GM21737 (cell line): ENCODE measurements at regions not wholly inside any gene's neighbourhood (a gene's known extent, or its start where the extent isn't known, plus 50 kb on each side); places are given as distances from the start of the nearest gene placed in this dataset.

Experiments
- ATAC-seq: cut with Tn5 transposase; IDR thresholded peaks from one replicate; pipeline ENCODE4 v1.9.1; 2021; ENCODE audit warnings: mild to moderate bottlenecking, moderate library complexity; ENCODE audit not compliant: unreplicated experiment

DNA sequence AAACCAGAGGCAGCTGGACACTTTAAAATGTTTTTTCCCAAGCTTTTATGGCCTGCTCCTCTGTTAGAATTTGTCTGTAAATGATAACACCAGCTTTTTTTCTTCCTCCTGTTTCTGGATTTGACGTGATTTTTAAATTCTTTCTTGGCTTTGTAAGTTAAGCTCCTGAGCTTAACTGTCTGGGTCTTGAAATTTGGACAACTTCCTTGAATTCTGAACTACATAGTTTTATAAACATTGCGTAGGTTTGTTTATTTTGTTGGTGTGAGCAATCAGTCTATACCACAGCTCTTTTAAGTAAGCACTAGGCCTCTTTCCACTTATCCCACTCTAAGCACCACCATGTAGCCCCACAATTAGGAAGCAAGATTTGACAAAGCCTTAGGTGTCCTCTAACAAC is 144.4 kb upstream of the GUCY1A1 start:
- no peak for ATAC-seq

GRCh38 chr4:155521382-155521781 is 144.6 kb upstream of the MAP9 start:
- ATAC-seq: no peak

GRCh38 chr4:155515444-155516075 is 138.8 kb upstream of the MAP9 start:
- no peak for ATAC-seq

DNA sequence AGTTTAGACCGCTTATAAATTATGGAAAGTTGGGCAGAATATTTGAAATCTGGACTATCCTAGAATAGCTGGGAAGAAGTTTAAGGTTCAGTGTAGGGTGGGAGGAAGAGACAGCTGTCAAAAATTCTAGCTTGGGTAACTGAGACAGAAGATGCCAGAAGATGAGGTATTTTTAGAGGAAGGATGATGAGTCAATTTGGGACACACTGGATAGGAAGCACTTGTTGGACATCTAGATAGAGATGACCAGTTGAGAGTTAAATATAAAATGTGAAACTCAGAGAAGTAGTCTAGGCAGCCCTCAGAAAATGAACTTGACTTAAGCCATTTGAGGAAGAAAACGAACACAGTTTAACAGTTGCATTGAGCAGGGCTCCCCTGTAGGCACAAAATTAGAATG is 137.9 kb upstream of the MAP9 start:
- ATAC-seq: no peak

- ATAC-seq: no peak
Observed at GRCh38 chr4:155512817-155513216, 136.1 kb upstream of the MAP9 start.

GRCh38 chr4:155512046-155512445 is 135.3 kb upstream of the MAP9 start:
- no peak for ATAC-seq

GRCh38 chr4:155510771-155511170 is 134.0 kb upstream of the MAP9 start:
- ATAC-seq: no peak

- no peak for ATAC-seq
Observed at GRCh38 chr4:155509555-155509954, 132.8 kb upstream of the MAP9 start.

GRCh38 chr4:155506745-155507144 is 130.0 kb upstream of the MAP9 start:
- no peak for ATAC-seq

- ATAC-seq: no peak
Observed at GRCh38 chr4:155505321-155505720, 128.6 kb upstream of the MAP9 start.

DNA sequence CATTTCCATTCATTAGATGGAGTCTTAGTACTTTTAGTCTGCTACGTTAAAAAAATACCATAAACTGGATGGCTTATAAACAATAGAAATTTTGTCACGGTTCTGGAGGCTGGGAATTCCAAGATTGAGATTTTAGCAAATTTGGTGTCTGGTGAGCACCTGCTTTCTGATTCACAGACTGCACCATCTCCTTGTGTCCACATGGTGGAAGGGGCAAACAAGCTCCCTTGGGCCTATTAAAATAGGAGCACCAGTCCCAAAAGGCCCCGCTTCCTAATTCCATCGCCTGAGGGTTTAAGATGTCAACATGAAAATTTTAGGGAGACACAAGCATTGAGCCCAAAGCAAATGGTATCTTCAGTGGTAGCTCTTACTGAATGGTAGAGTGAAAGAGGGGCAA is 120.5 kb upstream of the MAP9 start:
- ATAC-seq: no peak

- ATAC-seq: no peak
Observed at GRCh38 chr4:155496294-155496626, 119.5 kb upstream of the MAP9 start.

DNA sequence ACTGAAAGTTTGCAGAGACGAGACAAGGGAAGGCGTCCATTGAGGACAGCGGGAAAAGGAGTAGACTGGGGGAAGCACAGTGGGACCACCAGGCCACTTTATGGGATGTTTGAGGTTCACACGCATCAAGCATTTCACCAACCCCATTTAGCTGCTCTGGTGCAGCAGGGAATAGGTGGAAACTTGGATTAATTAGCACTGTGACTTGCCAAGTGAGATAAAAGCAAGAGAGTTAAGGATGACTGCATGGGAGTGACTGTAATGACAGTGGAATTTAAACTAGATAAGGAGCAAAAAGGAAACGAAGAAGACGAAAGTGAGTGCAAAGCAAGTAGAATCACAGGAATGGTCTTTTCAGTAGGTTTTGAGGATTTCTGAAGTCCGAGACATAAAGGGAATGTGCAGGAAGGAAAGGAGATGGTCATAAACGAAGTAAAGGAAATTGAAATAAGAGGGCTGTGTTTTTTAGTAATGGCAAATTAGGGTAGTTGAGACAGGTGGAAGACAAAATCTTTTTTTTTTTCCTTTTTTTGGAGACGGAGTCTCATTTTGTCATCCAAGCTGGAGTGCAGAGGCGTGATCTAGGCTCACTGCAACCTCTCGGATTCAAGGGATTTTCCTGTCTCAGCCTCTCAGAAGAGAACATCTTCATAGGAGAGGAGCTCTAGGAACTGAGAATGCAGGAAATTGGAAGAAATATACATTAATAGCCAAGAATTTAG is 119.0 kb upstream of the MAP9 start:
- no peak for ATAC-seq

DNA sequence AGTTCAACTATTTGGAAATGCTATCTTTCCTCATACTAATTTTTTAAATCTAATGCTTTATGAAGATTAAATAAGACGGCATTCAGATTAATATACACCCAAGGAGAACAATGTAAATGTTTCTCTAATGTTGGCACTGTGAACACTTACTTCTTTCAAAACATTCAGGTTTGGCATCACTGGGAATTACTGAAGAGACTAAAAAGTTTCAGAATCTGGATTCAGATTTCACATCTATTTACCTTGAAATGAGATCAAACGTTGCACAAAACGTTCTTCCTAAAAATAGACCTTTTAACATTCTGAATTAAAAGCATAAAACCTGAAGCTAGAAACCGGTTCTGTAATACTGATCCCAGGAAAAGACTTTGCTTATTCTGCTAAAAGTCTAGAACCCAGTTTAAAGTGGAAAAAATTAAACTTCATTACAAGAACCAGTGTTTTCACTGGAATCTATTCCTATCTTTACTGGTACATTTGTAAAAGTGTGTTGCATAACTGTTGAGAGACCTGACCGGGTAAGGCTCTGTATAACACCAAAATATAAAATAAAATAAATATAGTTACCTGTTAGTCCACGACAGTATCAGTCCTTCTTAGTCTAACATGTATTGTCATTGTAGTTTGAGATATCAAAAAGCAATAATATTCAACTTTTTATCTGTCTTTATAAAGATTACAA is 117.4 kb upstream of the MAP9 start:
- ATAC-seq: no peak

GRCh38 chr4:155491336-155492120 is 114.8 kb upstream of the MAP9 start:
- peak; percentile 95 for ATAC-seq

DNA sequence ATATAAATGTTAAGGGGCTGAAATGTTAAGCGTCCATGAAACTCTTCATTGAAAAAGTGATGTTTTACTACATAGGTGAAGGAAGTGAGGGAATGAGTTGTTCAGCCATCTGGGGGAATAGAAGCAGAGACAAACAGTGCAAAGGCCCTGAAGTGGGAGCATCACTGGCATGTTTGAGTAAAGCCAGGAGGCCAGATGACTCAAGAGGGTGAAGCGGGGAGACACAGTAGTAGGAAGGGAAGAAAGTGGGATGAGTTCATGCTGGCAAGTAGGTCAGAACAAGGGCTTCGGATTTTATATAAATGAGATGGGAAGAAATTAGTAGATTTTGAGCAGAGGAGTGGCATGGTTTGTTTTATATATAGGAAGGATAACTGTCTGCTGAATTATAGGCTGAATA is 112.5 kb upstream of the MAP9 start:
- ATAC-seq: no peak

- ATAC-seq: no peak
Observed at GRCh38 chr4:155488691-155489090, 111.9 kb upstream of the MAP9 start.

- ATAC-seq: no peak
Observed at GRCh38 chr4:155487210-155487609, 110.4 kb upstream of the MAP9 start.

DNA sequence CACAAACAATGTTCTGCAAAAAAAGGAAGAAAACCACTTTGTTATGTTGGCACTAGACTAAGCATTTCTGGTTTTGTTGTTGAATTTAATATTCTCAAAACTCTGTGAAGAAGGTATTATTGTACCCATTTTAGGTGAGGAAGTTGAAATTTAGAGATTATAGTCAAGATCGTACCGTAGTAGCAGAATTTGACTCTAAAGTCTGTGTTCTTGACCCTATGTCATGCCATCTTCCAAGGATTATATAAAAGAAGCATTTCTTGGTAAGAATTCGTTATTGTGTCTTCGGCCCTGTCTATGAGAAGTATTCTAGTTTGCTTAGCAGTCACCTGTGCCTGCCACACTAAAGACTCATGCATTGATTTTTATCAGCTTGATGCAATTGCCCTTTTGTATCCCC is 104.4 kb upstream of the MAP9 start:
- no peak for ATAC-seq

DNA sequence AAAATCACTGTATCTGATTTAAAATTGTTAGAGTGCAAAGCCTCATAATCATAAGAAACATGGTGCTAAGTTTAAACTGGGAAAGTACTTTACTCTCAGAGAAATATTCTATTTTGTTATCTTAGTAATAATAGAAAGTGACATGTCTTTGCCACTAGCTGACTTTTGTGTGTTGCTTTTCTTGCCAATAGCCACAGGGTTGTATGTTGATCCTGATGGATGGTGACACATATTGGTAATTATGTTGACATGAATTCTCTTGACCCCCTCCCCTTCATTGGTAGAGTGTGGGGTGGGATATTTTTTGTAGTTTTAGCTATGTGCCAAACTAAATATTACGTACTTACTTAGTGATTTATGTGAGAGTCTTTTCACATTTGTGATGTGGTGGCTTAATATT is 103.1 kb upstream of the MAP9 start:
- ATAC-seq: no peak

- no peak for ATAC-seq
Observed at GRCh38 chr4:155478336-155478835, 101.6 kb upstream of the MAP9 start.
